A673 (cell line): ENCODE measurements at regions not wholly inside any gene's neighbourhood (a gene's known extent, or its start where the extent isn't known, plus 50 kb on each side); places are given as distances from the start of the nearest gene placed in this dataset.

Source experiments
- BruUV-seq: library from RNA; stranded (reverse); fragments of 400-500 nt; replicated peaks from 2 replicates; lab custom pipeline; 2021; lab: Mats Ljungman, UMichigan
- CTCF ChIA-PET: fragments of 300-600 bp; sonication (Branson Sonifier 250); formaldehyde crosslinking; loops from one replicate; lab custom pipeline; 2022; ENCODE audit warnings: antibody characterized with exemption; lab: Charles Lee
- POLR2A ChIA-PET: fragments of 300-600 bp; sonication (Branson Sonifier 250); formaldehyde crosslinking; loops from one replicate; lab custom pipeline; 2022; ENCODE audit warnings: antibody characterized with exemption; ENCODE audit not compliant: low non-redundant PET; lab: Charles Lee
- DNase-seq: peaks from one replicate; pipeline ENCODE4 v3.0.0-alpha.2; 2015; ENCODE audit warnings: low spot score
- H3K27ac ChIP-seq: fragments of 200-600 bp; sonication (generic); 2 replicates; pipeline ENCODE4 v1.5.1; 2016; ENCODE audit warnings: mixed run types, low read depth, mild to moderate bottlenecking, mixed read lengths, antibody characterized with exemption, low read length; ENCODE audit not compliant: poor library complexity, severe bottlenecking
- H3K27me3 ChIP-seq: fragments of 200-600 bp; sonication (generic); replicated peaks from 2 replicates; pipeline ENCODE4 v1.6.1; 2017; ENCODE audit warnings: mixed run types, low read depth, mild to moderate bottlenecking, mixed read lengths, antibody characterized with exemption, low read length; ENCODE audit not compliant: insufficient read depth, poor library complexity
- H3K36me3 ChIP-seq: fragments of 200-600 bp; sonication (generic); 2 replicates; pipeline ENCODE4 v1.6.1; 2016; ENCODE audit warnings: mixed run types, mild to moderate bottlenecking, mixed read lengths, antibody characterized with exemption, low read length; ENCODE audit not compliant: insufficient read depth, poor library complexity, severe bottlenecking
- H3K4me1 ChIP-seq: fragments of 200-600 bp; sonication (generic); 2 replicates; pipeline ENCODE4 v1.6.1; 2017; ENCODE audit warnings: mixed run types, mild to moderate bottlenecking, mixed read lengths, antibody characterized with exemption, low read length; ENCODE audit not compliant: insufficient read depth, poor library complexity, severe bottlenecking
- H3K4me3 ChIP-seq: fragments of 200-600 bp; sonication (generic); 2 replicates; pipeline ENCODE4 v1.5.1; 2016; ENCODE audit warnings: low read depth, mixed run types, mild to moderate bottlenecking, mixed read lengths, low read length; ENCODE audit not compliant: poor library complexity, severe bottlenecking
- H3K9me3 ChIP-seq: fragments of 200-600 bp; sonication (generic); 2 replicates; pipeline ENCODE4 v1.6.1; 2016; ENCODE audit warnings: mixed run types, low read depth, mild to moderate bottlenecking, mixed read lengths, antibody characterized with exemption, low read length; ENCODE audit not compliant: poor library complexity, severe bottlenecking
- CTCF ChIP-seq: fragments of 300-800, 200-600 bp; sonication (generic); conservative IDR thresholded peaks from 2 replicates; pipeline ENCODE4 v1.5.1; 2017; ENCODE audit warnings: low read depth, mild to moderate bottlenecking, antibody characterized with exemption, low read length, moderate library complexity, mixed read lengths
- EZH2 ChIP-seq: fragments of 200-600 bp; sonication (generic); IDR thresholded peaks from 2 replicates; pipeline ENCODE4 v1.6.1; 2017; ENCODE audit warnings: borderline replicate concordance, low read depth, mild to moderate bottlenecking, mixed read lengths, antibody characterized with exemption, low read length; ENCODE audit not compliant: poor library complexity, severe bottlenecking
- intact Hi-C: fragments of 100-400 bp; cut with micrococcal nuclease; formaldehyde crosslinking; loops from one replicate; pipeline ENCODE4 v1.10.0; 2022; ENCODE audit not compliant: unreplicated experiment

- DNase-seq, result no peak
- no peak for TF ChIP-seq CTCF
- TF ChIP-seq EZH2, result no peak
- Histone ChIP-seq H3K4me3 (no peak overlapping the region), H3K27ac (no peak overlapping the region), H3K27me3 (peaks cover 48% of the 10 kb centered on the region), H3K36me3 (no peaks in the 10 kb centered on the region), H3K4me1 (no peaks in the 10 kb centered on the region), H3K9me3 (no peaks in the 10 kb centered on the region)
- intact Hi-C loops, result no loop called here
- BruUV-seq, result no TSS peak
- ChIA-PET CTCF (no interaction called here), POLR2A (no interaction called here)
Measured at GRCh38 chr1:112237983-112238545, 157.9 kb upstream of the CTTNBP2NL start.

DNA sequence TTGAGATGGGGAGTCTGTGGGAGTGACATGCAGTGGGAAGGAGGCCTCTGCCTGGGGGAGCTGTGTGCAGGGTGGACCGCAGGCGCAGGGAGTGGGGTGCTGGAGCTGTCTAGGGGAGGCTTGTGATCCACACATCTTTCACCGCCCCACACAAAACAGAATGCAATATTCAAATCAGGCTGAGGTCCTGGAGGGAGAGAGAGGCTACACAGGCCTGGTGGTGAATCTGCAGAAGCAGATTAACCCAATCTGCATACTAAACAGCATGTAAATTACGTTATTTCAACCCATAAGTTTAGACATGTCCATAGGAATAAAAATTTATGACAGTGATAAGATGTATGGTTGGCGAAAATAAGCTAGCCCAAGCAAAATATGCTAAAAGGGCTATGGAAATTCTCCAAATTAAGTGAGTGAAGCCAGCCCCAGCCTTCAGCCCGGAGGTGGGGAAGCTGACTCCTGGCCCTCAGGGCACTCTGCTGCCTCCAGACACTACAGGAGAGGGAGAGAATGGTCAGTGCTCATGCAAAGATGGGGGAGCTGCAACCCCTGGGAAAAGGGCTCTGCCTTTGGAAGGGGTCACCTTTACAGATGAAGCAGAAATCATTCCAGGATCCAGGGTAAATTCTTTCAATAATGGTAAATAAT lies 156.2 kb upstream of the CTTNBP2NL start:
- H3K36me3 ChIP-seq, result no peaks in the 10 kb centered on the region
- TF ChIP-seq EZH2 (no peak), CTCF (no peak)
- no peaks in the 10 kb centered on the region for H3K4me1 ChIP-seq
- ChIA-PET POLR2A (interaction anchor here (0.6 kb wide), 1 partner anchor 448 kb away, joined by 3 read pairs; no protein-coding TSS in a partner anchor), CTCF (no interaction called here)
- no peak overlapping the region for H3K27ac ChIP-seq
- no peaks in the 10 kb centered on the region for H3K9me3 ChIP-seq
- intact Hi-C loops, result no loop called here
- no peak overlapping the region for H3K4me3 ChIP-seq
- BruUV-seq, result no TSS peak
- peaks cover 31% of the 10 kb centered on the region for H3K27me3 ChIP-seq
- no peak for DNase-seq

DNA sequence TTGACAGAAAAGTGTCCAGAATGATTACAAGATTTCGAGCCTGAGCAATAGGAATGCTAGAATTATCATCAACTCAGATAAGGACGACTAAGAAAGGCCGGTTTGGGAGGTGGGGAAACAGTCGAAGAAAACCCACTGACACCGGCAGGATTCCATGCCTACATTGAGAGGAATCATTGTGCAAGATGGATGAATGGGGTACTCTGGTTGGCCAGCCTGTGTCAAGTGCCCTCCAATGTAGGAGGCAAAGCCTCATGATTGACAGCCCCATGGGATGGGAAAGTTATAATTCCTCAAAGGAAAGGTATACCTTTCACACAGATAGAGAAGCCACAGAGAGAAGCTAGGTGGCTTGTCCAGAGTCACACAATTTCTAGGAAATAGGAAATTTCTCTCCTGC lies 153.5 kb upstream of the CTTNBP2NL start:
- CTCF ChIA-PET, result no interaction called here
- Histone ChIP-seq H3K9me3 (no peaks in the 10 kb centered on the region), H3K4me1 (no peaks in the 10 kb centered on the region), H3K36me3 (no peaks in the 10 kb centered on the region), H3K27ac (no peak overlapping the region), H3K27me3 (peaks cover 17% of the 10 kb centered on the region), H3K4me3 (no peak overlapping the region)
- no peak for DNase-seq
- no TSS peak for BruUV-seq
- POLR2A ChIA-PET, result no interaction called here
- TF ChIP-seq EZH2 (no peak), CTCF (no peak)
- intact Hi-C loops, result no loop called here
